GM19463 (cell line): ENCODE measurements at regions not wholly inside any gene's neighbourhood (a gene's known extent, or its start where the extent isn't known, plus 50 kb on each side); places are given as distances from the start of the nearest gene placed in this dataset.
"Not testable (repeated sequence)": the region's sequence is repeated elsewhere in the genome, so short reads cannot be mapped to it uniquely, and the experiment has no call there.

Experiments used
- ATAC-seq: cut with Tn5 transposase; IDR thresholded peaks from one replicate; pipeline ENCODE4 v1.9.1; 2021; ENCODE audit warnings: mild to moderate bottlenecking, moderate library complexity; ENCODE audit not compliant: unreplicated experiment

DNA sequence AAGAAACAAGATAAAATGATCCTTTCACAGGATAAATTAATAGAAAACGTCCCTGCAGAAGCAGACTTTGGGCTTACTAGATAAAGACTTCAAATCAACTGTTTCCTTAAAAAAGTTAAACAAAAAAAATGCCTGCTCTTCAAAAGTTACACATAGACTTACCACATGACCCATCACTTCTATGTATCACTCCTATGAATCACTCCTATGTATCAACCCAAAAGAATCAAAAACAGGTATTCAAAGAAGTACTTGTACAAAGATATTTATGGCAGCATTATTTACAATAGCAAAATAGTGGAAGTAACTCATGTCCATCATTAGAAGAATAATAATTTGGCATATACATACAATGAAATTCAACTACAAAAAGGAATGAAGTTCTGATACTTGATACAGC lies 56.3 kb upstream of the PRDM9 start:
- ATAC-seq, result no peak

DNA sequence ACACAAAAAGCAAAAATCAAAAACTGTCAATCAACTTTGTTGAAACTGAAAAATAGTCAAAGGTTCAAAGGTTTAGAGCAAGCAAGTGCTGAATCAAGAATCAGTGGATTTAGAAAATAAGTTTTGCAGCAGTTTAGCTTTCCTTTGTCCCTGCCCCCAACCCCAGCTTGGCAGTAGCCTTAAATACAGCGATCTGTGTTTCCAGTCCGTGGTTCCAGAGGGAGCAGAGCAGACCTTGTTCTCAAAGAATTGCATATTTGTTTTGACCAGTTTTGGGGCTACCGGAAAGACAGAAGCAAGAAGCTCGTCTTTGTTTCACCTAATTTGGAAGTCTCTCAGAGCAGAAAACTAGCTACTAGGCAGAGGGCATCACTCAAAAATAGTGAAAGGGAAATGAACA lies 57.2 kb upstream of the PRDM9 start:
- no peak for ATAC-seq

DNA sequence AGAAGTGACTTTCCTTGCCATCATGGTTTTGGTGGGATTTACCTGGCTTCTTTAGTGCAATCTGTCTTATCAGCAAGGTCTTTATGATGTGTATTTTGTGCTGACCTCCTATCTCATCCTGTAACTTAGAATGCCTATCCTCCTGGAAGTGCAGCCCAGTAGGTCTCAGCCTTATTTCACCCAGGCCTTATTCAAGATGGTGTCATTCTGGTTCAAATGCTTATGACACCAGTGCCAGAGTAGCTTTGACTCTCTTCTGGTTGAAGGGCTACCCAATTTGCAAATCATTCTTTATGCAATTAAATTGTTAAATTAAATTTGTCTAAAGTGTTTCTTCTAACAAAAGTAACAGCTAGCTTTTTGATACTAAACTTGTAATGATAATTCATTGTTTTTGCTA lies 58.8 kb upstream of the PRDM9 start:
- no peak for ATAC-seq

DNA sequence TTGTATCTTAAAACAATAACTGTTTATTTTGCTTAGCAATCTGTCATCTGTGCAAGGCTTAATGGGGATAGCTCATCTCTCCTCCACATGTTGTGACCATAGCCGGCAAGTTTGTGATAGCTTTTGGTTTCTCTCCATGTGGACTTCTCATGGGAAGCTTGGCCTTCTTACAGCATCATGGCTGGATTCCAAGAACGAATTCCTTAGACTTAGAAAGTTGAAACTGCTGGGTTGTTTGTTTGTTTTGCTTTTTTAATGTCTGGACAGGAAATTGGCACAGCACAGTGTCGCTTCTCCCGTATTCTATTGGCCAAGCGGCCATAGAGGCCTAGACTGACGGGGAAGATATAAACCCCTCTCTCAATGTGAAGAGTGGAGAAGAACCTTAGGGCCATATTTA lies 61.0 kb upstream of the PRDM9 start:
- ATAC-seq, result no peak

- ATAC-seq, result no peak
Measured at GRCh38 chr5:23445573-23445972, 61.8 kb upstream of the PRDM9 start.

DNA sequence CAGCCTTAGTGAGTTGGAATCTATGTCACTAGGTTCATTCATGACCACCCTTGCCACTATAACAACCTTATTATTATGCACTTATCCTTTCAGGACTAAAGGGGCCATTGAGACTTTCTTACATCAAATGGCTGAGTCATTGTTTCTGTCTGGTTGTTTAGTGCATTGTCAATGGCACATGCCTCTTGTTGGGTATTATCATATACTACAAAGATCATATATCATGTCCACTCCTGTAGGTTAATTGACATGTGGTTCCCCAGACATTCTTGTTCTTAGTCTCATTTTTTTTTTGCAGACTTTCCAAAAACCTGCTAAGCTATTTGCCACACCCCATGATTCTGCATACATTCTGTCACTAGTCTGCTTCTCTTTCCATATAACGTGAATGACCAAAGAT lies 66.7 kb upstream of the PRDM9 start:
- no peak for ATAC-seq

DNA sequence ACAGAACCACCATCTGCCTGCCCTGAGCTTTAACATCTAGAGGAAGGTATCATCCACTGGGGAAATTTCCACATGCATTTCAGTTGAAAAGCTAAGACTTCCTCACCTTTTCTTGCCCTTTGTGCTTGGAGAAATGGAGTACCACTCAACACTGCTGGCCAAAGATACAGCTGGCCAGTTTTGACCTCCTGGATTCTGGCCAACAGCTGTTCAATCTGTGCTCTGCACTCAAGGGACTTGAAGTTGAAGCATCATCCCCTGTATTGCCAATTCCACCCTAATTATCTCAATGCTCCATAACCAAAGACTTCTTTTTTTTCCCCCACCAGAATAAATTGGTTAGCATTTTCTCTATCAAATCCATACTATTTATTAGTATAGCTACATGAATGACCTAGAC lies 70.4 kb upstream of the PRDM9 start:
- no peak for ATAC-seq

- no peak for ATAC-seq
Measured at GRCh38 chr5:23433534-23434315, 73.7 kb upstream of the PRDM9 start.

DNA sequence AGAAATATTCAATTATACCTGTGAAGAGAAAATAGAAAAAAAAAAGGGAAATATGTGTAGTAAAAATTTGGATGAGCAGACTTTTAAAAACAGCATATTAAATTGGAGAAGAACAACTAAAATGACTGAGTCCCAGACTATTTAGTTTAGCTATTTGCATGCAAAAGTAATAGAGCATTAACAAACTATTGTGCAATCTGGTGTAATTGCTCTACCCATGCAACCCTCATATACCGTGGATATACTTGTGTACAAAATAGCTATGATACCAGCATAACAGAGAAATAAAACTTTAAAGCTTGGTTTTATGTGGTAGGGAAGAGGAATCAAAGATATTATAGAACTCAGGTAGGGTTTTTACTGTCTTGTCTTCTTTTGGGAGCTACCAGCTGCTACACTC lies 78.7 kb upstream of the PRDM9 start:
- ATAC-seq, result no peak

DNA sequence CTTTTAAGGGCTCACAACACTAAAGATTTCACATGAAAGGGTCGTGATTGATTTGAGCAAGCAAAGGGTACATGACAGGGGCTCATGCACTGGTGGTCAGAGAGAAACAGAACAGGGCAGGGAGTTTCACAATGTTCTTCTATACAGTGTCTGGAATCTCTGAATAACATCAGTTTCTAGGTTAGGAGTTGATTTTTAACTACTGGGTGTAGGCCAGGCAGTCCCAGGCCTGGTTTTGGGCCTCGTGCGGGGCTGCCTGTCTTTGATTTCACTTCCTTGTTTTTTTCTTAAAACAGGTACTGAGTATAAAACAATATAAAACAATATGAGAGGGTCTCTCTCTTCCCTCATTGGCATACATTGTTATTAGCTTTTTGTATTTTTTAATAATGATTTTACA lies 87.2 kb upstream of the PRDM9 start:
- not testable (repeated sequence) for ATAC-seq

DNA sequence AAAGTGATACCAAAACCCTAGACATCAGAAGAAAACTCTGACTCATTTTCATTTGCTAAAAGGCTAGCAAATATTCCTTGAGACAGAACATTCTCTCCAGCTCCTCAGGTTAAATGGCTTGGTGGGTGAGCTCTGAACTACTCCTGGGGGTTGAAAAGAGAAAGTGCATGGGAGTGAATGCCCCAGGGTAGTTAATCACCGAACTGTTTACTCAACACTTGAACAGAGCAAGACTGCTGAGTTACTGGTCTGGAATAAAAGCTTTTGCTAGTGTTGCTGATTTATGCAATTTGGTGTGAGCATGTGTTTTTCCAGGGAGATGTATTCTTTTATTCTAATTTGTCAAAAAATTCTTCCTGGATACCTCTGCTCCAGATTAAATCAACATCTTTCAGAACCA lies 88.3 kb upstream of the PRDM9 start:
- ATAC-seq, result no peak

- ATAC-seq, result no peak
Measured at GRCh38 chr5:23412515-23412914, 94.9 kb upstream of the PRDM9 start.

GRCh38 chr5:23411994-23412393 lies 95.4 kb upstream of the PRDM9 start:
- no peak for ATAC-seq

DNA sequence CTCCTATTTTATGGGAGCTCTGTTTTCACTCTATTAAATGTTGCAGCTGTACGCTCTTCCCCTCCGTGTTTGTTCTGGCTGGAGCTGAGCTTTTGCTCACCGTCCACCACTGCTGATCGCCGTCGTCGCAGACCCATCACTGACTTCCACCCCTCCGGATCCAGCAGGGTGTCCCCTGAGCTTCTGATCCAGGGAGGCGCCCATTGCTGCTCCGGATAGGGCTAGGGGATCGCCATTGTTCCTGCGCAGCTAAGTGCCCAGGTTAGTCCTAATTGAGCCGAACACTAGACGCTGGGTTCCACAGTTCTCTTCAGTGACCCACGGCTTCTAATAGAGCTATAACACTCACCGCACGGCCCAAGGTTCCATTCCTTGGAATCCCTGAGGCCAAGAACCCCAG lies 96.2 kb upstream of the PRDM9 start:
- ATAC-seq, result no peak

- not testable (repeated sequence) for ATAC-seq
Measured at GRCh38 chr5:23410775-23411174, 96.6 kb upstream of the PRDM9 start.

GRCh38 chr5:23405316-23406068 lies 101.9 kb upstream of the PRDM9 start:
- ATAC-seq, result no peak

GRCh38 chr5:23402585-23402984 lies 104.8 kb upstream of the PRDM9 start:
- no peak for ATAC-seq

- ATAC-seq, result no peak
Measured at GRCh38 chr5:23400951-23401350, 106.5 kb upstream of the PRDM9 start.

DNA sequence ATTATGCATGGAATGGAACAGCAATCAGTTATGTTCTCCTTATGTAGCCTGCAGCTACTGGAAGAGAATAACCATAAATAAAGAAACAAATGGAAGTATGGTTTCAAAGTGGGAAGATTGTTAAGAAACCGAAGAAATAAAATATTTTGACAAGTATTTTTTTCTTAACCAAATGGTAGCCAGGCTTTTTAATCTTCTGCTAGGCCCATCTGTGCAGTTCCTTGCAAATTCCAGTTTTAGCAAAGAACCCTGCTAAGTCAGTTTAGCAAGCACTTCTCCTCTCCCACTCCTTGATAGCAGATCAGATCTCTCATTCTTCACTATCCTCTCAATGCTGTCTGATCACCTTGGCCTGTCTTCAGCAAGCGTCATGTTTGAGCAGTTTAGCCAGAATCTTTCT lies 111.1 kb upstream of the PRDM9 start:
- no peak for ATAC-seq

GRCh38 chr5:23389291-23390101 lies 117.9 kb upstream of the PRDM9 start:
- ATAC-seq, result no peak

DNA sequence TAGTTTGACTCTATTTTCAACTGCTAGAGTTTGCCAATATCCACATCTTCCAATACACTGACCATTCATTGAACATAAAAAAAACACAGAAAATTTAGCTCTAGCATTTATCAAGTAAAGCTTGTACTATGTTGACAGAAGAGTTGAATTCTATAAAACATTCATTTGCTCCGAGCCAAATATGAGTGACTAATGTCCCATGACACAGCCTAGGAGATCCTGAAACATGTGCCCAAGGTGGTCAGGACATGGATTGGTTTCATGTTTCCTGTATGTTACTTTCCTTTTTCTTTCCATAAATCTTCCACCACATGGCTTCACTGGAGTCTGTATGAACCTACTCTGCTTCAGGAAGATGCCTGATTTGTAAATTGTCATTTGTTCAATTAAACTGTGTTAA lies 122.4 kb upstream of the PRDM9 start:
- no peak for ATAC-seq

DNA sequence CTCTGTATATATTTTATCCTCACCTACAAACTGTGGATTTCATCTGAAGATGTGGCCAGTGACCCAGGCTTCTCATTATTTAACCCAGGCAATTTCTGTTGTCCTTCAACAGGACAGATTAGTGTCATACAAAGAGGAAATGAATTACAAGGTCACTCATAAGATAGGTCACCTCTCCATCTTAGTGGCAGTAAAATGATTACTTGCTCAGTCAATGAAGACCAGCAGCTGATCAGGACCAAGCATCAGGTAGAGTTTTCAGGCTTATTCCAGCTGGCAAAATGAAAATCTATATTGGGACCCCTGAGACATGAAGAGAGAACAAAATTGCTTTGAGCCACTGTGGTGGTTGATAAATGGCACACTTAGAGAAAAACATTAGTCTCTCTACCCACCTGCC lies 135.2 kb upstream of the PRDM9 start:
- no peak for ATAC-seq
